ENCODE measurements at regions not wholly inside any gene's neighbourhood (a gene's known extent, or its start where the extent isn't known, plus 50 kb on each side); places are given as distances from the start of the nearest gene placed in this dataset.
A peak's percentile ranks its signal among the peaks of the same experiment; 100 is the strongest.

DNA sequence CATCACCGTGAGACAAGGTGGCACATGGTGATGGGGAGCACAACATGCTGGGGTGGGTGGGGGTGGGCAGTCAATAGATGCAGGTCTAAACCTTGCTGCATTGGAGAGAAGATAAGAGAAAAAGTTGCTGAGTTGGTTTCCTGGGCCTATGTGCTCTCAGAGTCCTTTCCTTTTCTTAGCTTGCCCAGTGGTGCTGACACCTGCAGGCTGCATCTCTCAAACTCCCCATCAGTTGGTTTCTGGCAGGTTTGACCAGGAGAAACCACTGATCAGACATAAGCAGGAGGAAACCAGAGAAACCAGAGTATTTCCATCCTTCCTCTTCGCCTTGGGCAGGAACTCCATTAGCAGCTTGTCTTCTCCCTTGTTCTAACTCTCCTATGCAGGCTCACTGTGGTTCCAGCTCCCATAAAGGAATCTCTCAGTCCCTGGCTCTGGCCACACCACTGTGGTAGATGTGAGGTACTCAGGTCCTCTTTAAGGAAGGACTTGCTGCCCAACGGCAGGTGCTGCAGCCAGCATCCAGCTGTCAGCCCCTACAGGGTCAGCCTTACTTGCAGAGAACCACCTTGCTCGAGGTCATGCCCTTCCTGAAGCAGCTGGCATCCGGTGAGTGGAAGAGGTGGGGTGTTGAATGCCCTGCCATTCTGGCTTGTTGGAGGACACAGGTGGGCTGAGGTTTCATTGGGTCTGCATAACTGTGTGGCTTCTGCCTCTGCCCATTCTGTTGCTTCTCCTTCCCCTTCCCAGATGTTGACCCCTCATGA, 172.3 kb upstream of the ANKRD28 start:
- no peak for TF ChIP-seq HDGF (IDR thresholded peaks at IDR 0.05; ENCODE audit: borderline replicate concordance)
- no peak for TF ChIP-seq TARDBP (IDR thresholded peaks at IDR 0.05)
- TF ChIP-seq, protein P1, sequence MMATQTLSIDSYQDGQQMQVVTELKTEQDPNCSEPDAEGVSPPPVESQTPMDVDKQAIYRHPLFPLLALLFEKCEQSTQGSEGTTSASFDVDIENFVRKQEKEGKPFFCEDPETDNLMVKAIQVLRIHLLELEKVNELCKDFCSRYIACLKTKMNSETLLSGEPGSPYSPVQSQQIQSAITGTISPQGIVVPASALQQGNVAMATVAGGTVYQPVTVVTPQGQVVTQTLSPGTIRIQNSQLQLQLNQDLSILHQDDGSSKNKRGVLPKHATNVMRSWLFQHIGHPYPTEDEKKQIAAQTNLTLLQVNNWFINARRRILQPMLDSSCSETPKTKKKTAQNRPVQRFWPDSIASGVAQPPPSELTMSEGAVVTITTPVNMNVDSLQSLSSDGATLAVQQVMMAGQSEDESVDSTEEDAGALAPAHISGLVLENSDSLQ (IDR thresholded peaks at IDR 0.05), result no peak
- TF ChIP-seq ZNF384 (IDR thresholded peaks at IDR 0.05), result no peak
- no peak for TF ChIP-seq SP1 (IDR thresholded peaks at IDR 0.05)
- no peak for TF ChIP-seq ELF4 (IDR thresholded peaks at IDR 0.05)
- no peak for TF ChIP-seq CTBP1 (IDR thresholded peaks at IDR 0.05; ENCODE audit: borderline replicate concordance)
- no peak for TF ChIP-seq SUZ12 (IDR thresholded peaks at IDR 0.05)
- no peak for TF ChIP-seq FOXM1 (IDR thresholded peaks at IDR 0.05; ENCODE audit: borderline replicate concordance)
- TF ChIP-seq BHLHE40 (IDR thresholded peaks at IDR 0.05; ENCODE audit: borderline replicate concordance), result no peak
- no peak for DNase-seq (ENCODE audit: extremely low spot score)
- CTCF ChIA-PET, result no interaction called here
- POLR2A ChIA-PET, result no interaction called here

DNA sequence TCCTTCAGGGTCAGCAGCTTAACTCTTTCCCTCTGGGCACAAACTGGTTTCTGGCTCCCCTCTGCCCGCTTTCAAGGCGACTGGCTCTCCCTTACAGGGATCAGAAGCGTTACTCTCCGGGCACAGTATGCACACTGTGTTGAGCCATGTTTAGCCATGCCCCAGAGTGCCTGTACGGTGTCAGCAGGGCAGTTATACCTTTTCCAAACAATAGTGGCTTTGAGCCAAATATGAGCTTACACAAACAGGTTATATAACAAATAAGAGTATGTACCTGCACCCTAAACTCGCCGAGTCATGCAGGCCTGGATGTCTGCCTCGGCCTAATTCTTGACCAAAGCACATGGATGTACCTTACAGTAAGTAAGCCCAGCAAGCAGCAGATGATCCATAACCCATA, 175.6 kb upstream of the ANKRD28 start:
- no peak for DNase-seq (ENCODE audit: extremely low spot score)
- TF ChIP-seq ARNT (IDR thresholded peaks at IDR 0.05), result no peak
- CTCF ChIA-PET, result no interaction called here
- POLR2A ChIA-PET, result no interaction called here

DNA sequence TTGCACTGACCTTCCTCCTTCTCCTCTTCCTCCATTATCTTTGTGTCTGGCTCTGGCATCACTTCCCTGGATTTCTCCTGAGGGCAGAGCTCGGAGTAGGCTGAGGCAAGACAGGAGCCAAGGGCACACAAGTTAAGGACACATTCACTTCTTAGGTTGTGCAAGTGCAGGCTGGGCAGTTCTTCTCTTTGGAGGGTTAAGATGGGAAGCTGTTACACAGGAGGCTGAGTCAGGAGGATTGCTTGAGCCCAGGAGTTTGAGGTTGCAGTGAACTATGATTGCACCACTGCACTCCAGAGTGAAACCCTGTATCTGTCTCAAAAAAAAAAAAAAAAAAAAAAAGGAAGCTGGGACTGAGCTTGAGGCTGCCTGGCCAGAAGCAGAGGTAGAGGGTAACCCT, 176.2 kb upstream of the ANKRD28 start:
- ChIA-PET POLR2A (no interaction called here), CTCF (interaction anchor here (1.1 kb wide), 1 partner anchor 12 kb away, joined by 3 read pairs; no protein-coding TSS in a partner anchor)
- TF ChIP-seq ZNF384 (IDR thresholded peaks at IDR 0.05) (no peak), ARNT (IDR thresholded peaks at IDR 0.05) (no peak), HDGF (IDR thresholded peaks at IDR 0.05; ENCODE audit: borderline replicate concordance) (no peak), SP1 (IDR thresholded peaks at IDR 0.05) (no peak), TARDBP (IDR thresholded peaks at IDR 0.05) (no peak)
- DNase-seq (ENCODE audit: extremely low spot score), result no peak

DNA sequence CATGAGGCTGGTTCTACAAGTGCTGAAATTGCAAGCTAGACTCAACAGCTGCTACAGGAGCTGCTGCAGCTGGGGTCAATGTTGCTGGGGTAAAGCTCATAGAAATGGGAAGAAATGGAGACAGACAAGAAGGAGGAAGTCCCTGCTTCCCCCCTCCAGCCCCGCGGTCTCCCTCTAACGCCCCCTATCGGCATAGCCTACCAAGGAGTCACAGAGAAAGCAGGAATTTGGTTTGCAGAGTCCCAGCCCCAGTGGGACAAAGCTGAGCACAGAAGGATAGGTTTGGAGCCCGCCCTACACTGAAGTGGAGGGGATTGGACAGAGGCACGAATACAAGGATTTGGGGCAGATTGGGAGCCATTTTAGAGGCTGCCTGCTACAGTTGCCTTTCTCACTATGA, 176.9 kb upstream of the ANKRD28 start:
- TF ChIP-seq SP1 (IDR thresholded peaks at IDR 0.05) (no peak), CTBP1 (IDR thresholded peaks at IDR 0.05; ENCODE audit: borderline replicate concordance) (no peak), NFRKB (IDR thresholded peaks at IDR 0.05) (no peak), HDGF (IDR thresholded peaks at IDR 0.05; ENCODE audit: borderline replicate concordance) (no peak), L3MBTL2 (conservative IDR thresholded peaks at IDR 0.05) (no peak), ZNF384 (IDR thresholded peaks at IDR 0.05) (no peak), SUZ12 (IDR thresholded peaks at IDR 0.05) (no peak), FOXA1 (IDR thresholded peaks at IDR 0.05) (no peak), ARNT (IDR thresholded peaks at IDR 0.05) (no peak), BHLHE40 (IDR thresholded peaks at IDR 0.05; ENCODE audit: borderline replicate concordance) (no peak), LEF1 (IDR thresholded peaks at IDR 0.05; ENCODE audit: borderline replicate concordance) (no peak), FOXK2 (IDR thresholded peaks at IDR 0.05) (no peak), FOXM1 (IDR thresholded peaks at IDR 0.05; ENCODE audit: borderline replicate concordance) (no peak), ELF4 (IDR thresholded peaks at IDR 0.05) (no peak), TARDBP (IDR thresholded peaks at IDR 0.05) (no peak)
- TF ChIP-seq, protein P1 (IDR thresholded peaks at IDR 0.05), result no peak
- ChIA-PET CTCF (interaction anchor here (1.1 kb wide), 1 partner anchor 13 kb away, joined by 3 read pairs; no protein-coding TSS in a partner anchor), POLR2A (no interaction called here)
- DNase-seq (ENCODE audit: extremely low spot score), result peak; percentile 52

DNA sequence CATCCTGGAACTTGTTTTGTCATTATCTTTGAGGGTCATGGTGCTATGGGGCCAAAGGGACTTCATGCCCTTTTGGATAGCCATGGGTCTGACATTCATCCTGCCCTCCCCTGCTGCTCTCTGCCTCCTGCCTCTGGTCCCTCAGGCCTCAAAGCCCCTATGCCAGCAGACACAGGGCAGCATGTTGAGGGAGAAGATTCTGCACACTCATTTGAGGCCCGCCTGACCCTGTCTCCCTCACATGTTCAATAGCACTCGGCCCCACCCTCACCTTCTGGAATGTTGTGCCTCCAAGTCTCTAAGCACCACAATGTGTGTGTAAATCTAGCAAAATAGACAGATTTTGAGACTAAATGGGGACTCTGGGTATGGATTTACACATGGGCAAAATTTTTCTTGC, 178.7 kb upstream of the ANKRD28 start:
- POLR2A ChIA-PET, result no interaction called here
- TF ChIP-seq ARNT (IDR thresholded peaks at IDR 0.05), result no peak
- TF ChIP-seq BHLHE40 (IDR thresholded peaks at IDR 0.05; ENCODE audit: borderline replicate concordance), result no peak
- TF ChIP-seq LEF1 (IDR thresholded peaks at IDR 0.05; ENCODE audit: borderline replicate concordance), result no peak
- TF ChIP-seq NFRKB (IDR thresholded peaks at IDR 0.05), result no peak
- TF ChIP-seq FOXA1 (IDR thresholded peaks at IDR 0.05), result no peak
- CTCF ChIA-PET, result interaction anchor here (0.7 kb wide), 1 partner anchor 73 kb away, joined by 3 read pairs; no protein-coding TSS in a partner anchor
- DNase-seq (ENCODE audit: extremely low spot score), result no peak

DNA sequence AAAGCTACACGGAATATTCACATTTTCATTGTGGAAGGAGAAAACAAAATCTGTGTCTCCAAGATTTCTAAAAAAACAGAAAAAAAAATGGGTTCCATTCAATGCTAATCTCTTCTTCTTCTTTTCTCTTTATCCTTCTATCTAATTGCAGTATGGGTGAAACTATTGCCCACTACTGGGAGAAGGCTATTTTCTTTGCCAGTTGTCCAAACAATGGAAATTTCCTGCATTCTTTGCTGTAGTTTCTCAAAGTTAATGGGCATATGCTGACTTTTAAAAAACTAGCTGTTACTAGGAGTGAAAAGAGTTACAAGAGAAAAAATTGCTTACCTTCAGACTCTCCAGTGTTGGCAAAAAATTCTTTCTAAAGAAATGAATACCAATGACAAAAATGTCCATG, 179.3 kb upstream of the ANKRD28 start:
- DNase-seq (ENCODE audit: extremely low spot score), result no peak
- ChIA-PET CTCF (interaction anchor here (0.6 kb wide), 2 partner anchors 328 to 334 kb away, joined by 3 to 4 read pairs; no protein-coding TSS in a partner anchor), POLR2A (no interaction called here)
- no peak for TF ChIP-seq TARDBP (IDR thresholded peaks at IDR 0.05)
- TF ChIP-seq FOXK2 (IDR thresholded peaks at IDR 0.05), result no peak
- TF ChIP-seq, protein P1 (IDR thresholded peaks at IDR 0.05), result no peak
- no peak for TF ChIP-seq L3MBTL2 (conservative IDR thresholded peaks at IDR 0.05)
- TF ChIP-seq FOXA1 (IDR thresholded peaks at IDR 0.05), result no peak

DNA sequence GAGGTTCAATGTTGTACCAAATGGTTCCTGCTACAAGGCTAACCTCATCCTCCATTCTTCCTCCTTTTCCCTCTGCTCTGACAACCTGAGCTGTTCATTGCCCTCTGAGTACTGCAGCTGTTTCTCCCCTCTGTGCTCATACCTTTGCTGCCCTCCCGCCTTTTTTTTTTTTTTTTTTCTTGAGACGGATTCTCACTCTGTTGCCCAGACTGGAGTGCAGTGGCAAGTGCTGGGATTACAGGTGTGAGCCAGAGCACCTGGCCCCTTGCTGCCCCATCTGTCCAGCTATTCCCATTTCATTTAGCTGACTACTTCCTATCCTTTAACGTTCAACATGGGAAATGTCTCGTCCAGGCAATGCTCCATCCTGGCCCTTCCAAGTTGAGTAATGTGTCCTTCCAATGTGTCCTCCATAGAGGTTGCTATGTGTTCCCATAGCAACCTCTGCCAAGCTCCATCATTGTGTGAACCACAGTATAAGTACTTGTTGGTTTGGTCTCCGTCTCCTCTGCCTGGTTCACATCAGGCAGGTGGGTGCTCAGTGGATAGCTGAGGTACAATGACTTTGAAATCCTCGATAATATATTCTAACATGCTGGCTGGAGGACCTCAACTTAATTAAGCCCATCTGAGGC, 179.9 kb upstream of the ANKRD28 start:
- DNase-seq (ENCODE audit: extremely low spot score), result no peak
- TF ChIP-seq FOXK2 (IDR thresholded peaks at IDR 0.05), result no peak
- TF ChIP-seq TARDBP (IDR thresholded peaks at IDR 0.05), result no peak
- no peak for TF ChIP-seq FOXM1 (IDR thresholded peaks at IDR 0.05; ENCODE audit: borderline replicate concordance)
- TF ChIP-seq ELF4 (IDR thresholded peaks at IDR 0.05), result no peak
- TF ChIP-seq FOXA1 (IDR thresholded peaks at IDR 0.05), result no peak
- no peak for TF ChIP-seq NFRKB (IDR thresholded peaks at IDR 0.05)
- TF ChIP-seq BHLHE40 (IDR thresholded peaks at IDR 0.05; ENCODE audit: borderline replicate concordance), result no peak
- TF ChIP-seq, protein P1 (IDR thresholded peaks at IDR 0.05), result no peak
- TF ChIP-seq CTBP1 (IDR thresholded peaks at IDR 0.05; ENCODE audit: borderline replicate concordance), result no peak
- no peak for TF ChIP-seq ARNT (IDR thresholded peaks at IDR 0.05)
- TF ChIP-seq L3MBTL2 (conservative IDR thresholded peaks at IDR 0.05), result no peak
- no peak for TF ChIP-seq SUZ12 (IDR thresholded peaks at IDR 0.05)
- TF ChIP-seq ZNF384 (IDR thresholded peaks at IDR 0.05), result no peak
- no peak for TF ChIP-seq HDGF (IDR thresholded peaks at IDR 0.05; ENCODE audit: borderline replicate concordance)
- TF ChIP-seq SP1 (IDR thresholded peaks at IDR 0.05), result no peak
- TF ChIP-seq LEF1 (IDR thresholded peaks at IDR 0.05; ENCODE audit: borderline replicate concordance), result no peak
- ChIA-PET CTCF (interaction anchor here (0.5 to 0.6 kb wide), 2 partner anchors 332 to 335 kb away, joined by 3 to 5 read pairs; no protein-coding TSS in a partner anchor), POLR2A (no interaction called here)

Measured in HEK293T (cell line).